Heart right ventricle (tissue), 16 donors: ENCODE measurements at regions not wholly inside any gene's neighbourhood (a gene's known extent, or its start where the extent isn't known, plus 50 kb on each side); places are given as distances from the start of the nearest gene placed in this dataset.
"Not testable (repeated sequence)": the region's sequence is repeated elsewhere in the genome, so short reads cannot be mapped to it uniquely, and the experiment has no call there.

Source experiments
- ATAC-seq, 8 donors: fragments of 200-7000 bp; cut with Tn5 transposase; one replicate each; pipeline ENCODE4 v1.9.1; 2020; ENCODE audit warnings: mild to moderate bottlenecking in 8 of 8, moderate library complexity in 8 of 8, moderate number of reproducible peaks in 1 of 8
- DNase-seq, 2 donors: peaks; one replicate each; pipeline ENCODE4 v3.0.0-alpha.2; 2020
- H3K27ac ChIP-seq, 10 donors: fragments of 200-600 bp; sonication (generic) in 2 of 10; one replicate each; pipeline versions ENCODE4 v1.5.0 to v1.8.0; 2020 to 2022; ENCODE audit warnings: mild to moderate bottlenecking in 3 of 10
- H3K27me3 ChIP-seq, 7 donors: fragments of 200-600 bp; one replicate each; pipeline ENCODE4 v1.8.0; 2021 to 2022; ENCODE audit warnings: mild to moderate bottlenecking in 2 of 7
- H3K36me3 ChIP-seq, 9 donors: fragments of 200-600 bp; sonication (generic) in 1 of 9; one replicate each; pipeline versions ENCODE4 v1.5.0 to v1.8.0; 2020 to 2022; ENCODE audit warnings: mild to moderate bottlenecking in 2 of 9
- H3K4me1 ChIP-seq, 9 donors: fragments of 200-600 bp; sonication (generic) in 1 of 9; one replicate each; pipeline versions ENCODE4 v1.5.0 to v1.8.0; 2020 to 2022; ENCODE audit warnings: mild to moderate bottlenecking in 4 of 9
- H3K4me3 ChIP-seq, 10 donors: fragments of 200-600 bp; sonication (generic) in 2 of 10; one replicate each; pipeline versions ENCODE4 v1.5.0 to v1.8.0; 2020 to 2022; ENCODE audit warnings: mild to moderate bottlenecking in 7 of 10, moderate library complexity in 2 of 10
- H3K9me3 ChIP-seq, 11 donors: fragments of 200-600 bp in 10 of 11; sonication (generic) in 2 of 11; one replicate each; pipeline versions ENCODE4 v1.5.0 to v1.8.0; 2013 to 2022; ENCODE audit warnings: mild to moderate bottlenecking in 2 of 11, control low read depth in 1 of 11, moderate library complexity in 1 of 11
- WGBS, 2 donors: extraction: QIAGEN DNeasy Blood & Tissue Kit; methylation state at CpG; one replicate each; pipeline ENCODE4 v1.1.7; 2013; ENCODE audit warnings: inconsistent platforms in 1 of 2; 5-methylcytosine and 5-hydroxymethylcytosine counted together
- intact Hi-C, 10 donors: fragments of 100-400 bp; cut with DNase I; formaldehyde crosslinking; loops; one replicate each; pipeline versions ENCODE4 v1.11.1 to v1.14.2; 2022
- TF ChIP-seq, protein P1 (sequence below), 9 donors: fragments of 200-600 bp; sonication (generic) in 2 of 9; IDR thresholded peaks; one replicate each; pipeline versions ENCODE4 v1.5.0 to v1.8.0; 2021 to 2022; ENCODE audit warnings: antibody characterized with exemption in 9 of 9, mild to moderate bottlenecking in 5 of 9, moderate library complexity in 1 of 9
- donor health status: Arrhythmogenic right ventricular cardiomyopathy.
- donor health status: ischemic (EF 13 %, LVEDD 7.1; RV severe dilation, severe dysfunction).
- donor health status: healthy with polysubstance abuse.
- donor health status: DM: no; HTN: yes; CAD: no.
- donor health status: DM: no; HTN: no; CAD: no.
- donor health status: ischemic (EF 25% LVEDD 6.9; RV normal size, moderate dysfunction).
- donor health status: ischemic (EF 25% LVEDD 5.7; RV mildly dilated, moderate dysfunction).
- donor health status: healthy.
- donor health status: DM: yes; HTN: yes; CAD: no.
- donor health status: Ischemic cardiomyopathy.
- donor health status: ischemic (EF 35%, LVEDD 5.7; RV mildly dilated, moderate dysfunction).
- donor health status: nonischemic (EF 11% LVEDD 7.7; RV severe dilation, severe dysfunction).
- donor health status: DM: yes; HTN: yes; CAD: no.
- donor health status: PGD.
- donor health status: ischemic (EF 29% LVEDD 5.4; RV normal size, mild dysfunction).
- donor health status: nonischemic (EF 23%, LVEDD 6.1; RV moderate dilation, normal function).

DNA sequence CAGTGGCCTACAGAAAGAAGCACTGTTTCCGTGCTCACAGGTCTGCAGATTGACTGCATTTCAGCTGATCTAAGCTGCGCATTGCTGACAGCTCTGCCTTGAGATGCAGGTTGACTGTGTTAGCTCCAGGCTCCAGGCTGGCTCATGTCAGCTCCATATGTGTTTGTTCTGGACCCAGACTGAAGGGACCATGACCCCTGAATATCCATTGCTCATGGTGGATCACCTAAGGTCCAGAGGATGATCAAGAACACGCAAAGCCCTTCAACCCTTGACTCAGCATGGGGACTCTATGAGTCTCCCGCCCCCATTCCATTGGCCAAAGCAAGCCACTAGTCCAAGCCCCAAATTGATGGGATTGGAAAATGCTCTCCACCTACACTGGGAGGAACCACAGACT, 239.3 kb upstream of the C16orf82 start:
- H3K9me3 ChIP-seq, result no peaks in the 10 kb centered on the region
- H3K36me3 ChIP-seq, result no peaks in the 10 kb centered on the region
- intact Hi-C loops, result no loop called here
- no peak overlapping the region for H3K27ac ChIP-seq
- no peak for ATAC-seq
- 85 to 87% methylated on average over 4 of the region's 4 CpGs for WGBS, 2 donors
- DNase-seq, result no peak
- no peak overlapping the region for H3K4me3 ChIP-seq
- no peaks in the 10 kb centered on the region for H3K4me1 ChIP-seq
- TF ChIP-seq, protein P1, sequence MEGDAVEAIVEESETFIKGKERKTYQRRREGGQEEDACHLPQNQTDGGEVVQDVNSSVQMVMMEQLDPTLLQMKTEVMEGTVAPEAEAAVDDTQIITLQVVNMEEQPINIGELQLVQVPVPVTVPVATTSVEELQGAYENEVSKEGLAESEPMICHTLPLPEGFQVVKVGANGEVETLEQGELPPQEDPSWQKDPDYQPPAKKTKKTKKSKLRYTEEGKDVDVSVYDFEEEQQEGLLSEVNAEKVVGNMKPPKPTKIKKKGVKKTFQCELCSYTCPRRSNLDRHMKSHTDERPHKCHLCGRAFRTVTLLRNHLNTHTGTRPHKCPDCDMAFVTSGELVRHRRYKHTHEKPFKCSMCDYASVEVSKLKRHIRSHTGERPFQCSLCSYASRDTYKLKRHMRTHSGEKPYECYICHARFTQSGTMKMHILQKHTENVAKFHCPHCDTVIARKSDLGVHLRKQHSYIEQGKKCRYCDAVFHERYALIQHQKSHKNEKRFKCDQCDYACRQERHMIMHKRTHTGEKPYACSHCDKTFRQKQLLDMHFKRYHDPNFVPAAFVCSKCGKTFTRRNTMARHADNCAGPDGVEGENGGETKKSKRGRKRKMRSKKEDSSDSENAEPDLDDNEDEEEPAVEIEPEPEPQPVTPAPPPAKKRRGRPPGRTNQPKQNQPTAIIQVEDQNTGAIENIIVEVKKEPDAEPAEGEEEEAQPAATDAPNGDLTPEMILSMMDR (IDR thresholded peaks at IDR 0.05), result no peak
- peaks cover 0 to 11% (median 0%) of the 10 kb centered on the region in 7 donors for H3K27me3 ChIP-seq

DNA sequence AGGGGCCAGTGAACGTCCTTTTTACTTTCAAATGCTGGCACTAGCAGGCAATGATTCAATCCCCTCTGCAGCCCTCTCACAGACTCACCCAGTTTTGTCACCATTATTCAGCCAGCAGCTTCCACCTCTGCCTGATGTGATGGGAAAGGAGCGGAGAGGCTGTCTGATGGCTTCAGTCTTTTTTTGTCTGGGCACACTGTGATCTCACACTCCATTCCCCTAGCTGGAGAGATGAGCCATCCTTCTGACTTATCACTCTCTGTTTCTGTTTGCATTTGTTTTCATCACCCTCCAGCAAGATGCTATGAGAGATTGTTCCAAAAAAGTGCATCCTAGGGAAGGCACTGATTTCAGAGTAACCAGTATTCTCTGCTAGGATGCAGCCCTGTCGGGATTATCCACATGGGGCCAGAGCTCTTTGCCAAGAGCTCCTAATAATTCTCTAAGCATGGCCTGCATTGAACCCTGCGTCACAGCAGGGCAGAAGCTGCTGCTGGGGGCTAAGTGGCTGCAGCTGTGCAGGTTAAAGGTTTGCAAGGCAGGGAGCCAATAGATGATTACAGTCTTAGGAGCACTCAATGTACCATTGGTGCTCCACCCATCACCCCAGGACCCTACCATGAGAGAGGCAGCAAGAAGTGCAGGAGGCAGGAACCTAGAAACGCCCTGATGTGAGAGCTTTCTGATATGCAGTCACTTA, 236.1 kb upstream of the C16orf82 start:
- ATAC-seq, result peak in 3 of 8 donors; percentile 7 to 68 (median 25)
- 43 to 50% methylated on average over 5 of the region's 5 CpGs for WGBS, 2 donors

DNA sequence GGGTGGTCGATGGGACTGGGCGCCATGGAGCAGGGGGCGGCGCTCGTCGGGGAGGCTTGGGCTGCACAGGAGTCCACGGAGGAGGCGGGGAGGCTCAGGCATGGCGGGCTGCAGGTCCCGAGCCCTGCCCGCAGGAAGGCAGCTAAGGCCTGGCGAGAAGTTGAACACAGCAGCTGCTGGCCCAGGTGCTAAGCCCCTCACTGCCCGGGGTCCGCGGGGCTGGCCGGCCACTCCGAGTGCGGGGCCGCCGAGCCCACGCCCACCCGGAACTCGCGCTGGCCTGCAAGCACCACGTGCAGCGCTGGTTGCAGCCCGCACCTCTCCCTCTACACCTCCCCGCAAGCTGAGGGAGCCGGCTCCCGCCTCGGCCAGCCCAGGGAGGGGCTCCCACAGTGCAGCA, 230.6 kb upstream of the C16orf82 start:
- H3K27me3 ChIP-seq, DNase-seq, H3K36me3 ChIP-seq, H3K4me3 ChIP-seq, H3K27ac ChIP-seq, H3K4me1 ChIP-seq, intact Hi-C loops, H3K9me3 ChIP-seq, ATAC-seq: not testable (repeated sequence)
- 95 to 96% methylated on average over 28 to 31 of the region's 31 CpGs for WGBS, 2 donors

More for the DNA sequence above, 236.1 kb upstream of the C16orf82 start:
- Histone ChIP-seq H3K27me3 (peaks cover 0 to 9% (median 0%) of the 10 kb centered on the region in 7 donors), H3K4me1 (no peaks in the 10 kb centered on the region), H3K4me3 (no peak overlapping the region), H3K27ac (peak overlapping the region in 1 of 10 donors; percentile 15), H3K36me3 (no peaks in the 10 kb centered on the region), H3K9me3 (peaks cover 0 to 5% (median 0%) of the 10 kb centered on the region in 11 donors)
- TF ChIP-seq, protein P1 (IDR thresholded peaks at IDR 0.05), result no peak
- no peak for DNase-seq
- intact Hi-C loops, result no loop called here

DNA sequence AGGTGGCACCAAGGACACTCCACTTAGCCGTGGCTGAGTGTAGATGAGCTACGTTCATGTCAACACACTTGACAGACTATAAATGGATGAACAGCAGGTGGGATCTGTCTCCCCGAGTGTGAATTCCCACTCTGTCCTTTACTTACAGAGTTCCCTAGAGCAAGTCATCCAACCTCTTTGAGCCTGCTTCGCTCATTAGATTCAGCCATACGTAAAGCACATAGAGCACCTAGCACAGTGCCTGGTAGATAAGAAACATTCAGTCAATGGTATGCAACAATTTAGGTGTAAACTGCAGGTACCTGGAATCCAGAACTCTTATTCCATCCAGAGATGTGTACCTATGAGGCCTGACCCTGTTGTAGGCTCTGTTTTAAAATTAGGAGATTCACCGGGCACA, 227.8 kb upstream of the C16orf82 start:
- Histone ChIP-seq H3K9me3 (peaks cover 0 to 7% (median 0%) of the 10 kb centered on the region in 11 donors), H3K4me1 (no peaks in the 10 kb centered on the region), H3K4me3 (no peak overlapping the region), H3K36me3 (no peaks in the 10 kb centered on the region), H3K27ac (no peak overlapping the region), H3K27me3 (no peaks in the 10 kb centered on the region)
- TF ChIP-seq, protein P1 (IDR thresholded peaks at IDR 0.05), result no peak
- intact Hi-C loops, result loop anchor here in 1 of 10 donors (1.0 kb wide), 1 partner anchor 40 kb away; no protein-coding TSS in a partner anchor
- no peak for DNase-seq
- no peak for ATAC-seq
- 81% methylated on average over 6 of the region's 6 CpGs for WGBS, 2 donors

DNA sequence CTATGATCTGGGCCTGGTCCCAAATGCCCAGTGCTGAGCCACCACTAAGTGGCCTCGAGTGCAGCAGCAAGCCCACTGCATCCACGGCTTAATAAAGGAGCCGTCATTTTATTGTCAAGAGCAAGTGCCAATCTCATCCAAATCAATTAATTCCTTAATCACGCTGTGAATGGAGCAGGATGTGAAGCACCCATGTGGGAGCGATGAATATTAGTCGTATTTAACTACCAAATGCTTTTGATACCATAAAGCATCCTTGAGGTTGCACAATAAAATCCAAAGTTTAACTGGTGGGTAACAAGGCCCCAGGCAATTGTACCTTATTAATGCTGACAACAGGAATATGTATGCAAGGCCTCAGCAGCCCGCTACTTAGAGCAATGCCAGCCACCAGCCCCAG, 226.0 kb upstream of the C16orf82 start:
- H3K4me1 ChIP-seq, result no peaks in the 10 kb centered on the region
- ATAC-seq (no peak), DNase-seq (no peak)
- H3K36me3 ChIP-seq, result no peaks in the 10 kb centered on the region
- no peak overlapping the region for H3K27ac ChIP-seq
- intact Hi-C loops, result no loop called here
- no peaks in the 10 kb centered on the region for H3K27me3 ChIP-seq
- TF ChIP-seq, protein P1 (IDR thresholded peaks at IDR 0.05), result no peak
- no peak overlapping the region for H3K4me3 ChIP-seq
- 84 to 85% methylated on average over 7 of the region's 7 CpGs for WGBS, 2 donors
- peaks cover 0 to 7% (median 0%) of the 10 kb centered on the region in 11 donors for H3K9me3 ChIP-seq
